Uterus (tissue), 3 donors: ENCODE measurements at regions not wholly inside any gene's neighbourhood (a gene's known extent, or its start where the extent isn't known, plus 50 kb on each side); places are given as distances from the start of the nearest gene placed in this dataset.

ENCODE experiments used
- DNase-seq, 2 donors: peaks; one replicate each; pipeline ENCODE4 v3.0.0-alpha.2; 2019 to 2020
- H3K27ac ChIP-seq, 2 donors: fragments of 200-600 bp; sonication (generic); 1 replicate in 1 of 2; 2 replicates in 1 of 2; pipeline ENCODE4 v1.5.1; 2016 to 2018
- H3K27me3 ChIP-seq, 2 donors: fragments of 200-600 bp; sonication (generic); one replicate each; pipeline ENCODE4 v1.5.1; 2018 to 2019; ENCODE audit warnings: control low read depth in 1 of 2
- H3K36me3 ChIP-seq, 2 donors: fragments of 200-600 bp; sonication (generic); one replicate each; pipeline ENCODE4 v1.5.1; 2019; ENCODE audit warnings: control low read depth in 1 of 2
- H3K4me1 ChIP-seq, 2 donors: fragments of 200-600 bp; sonication (generic); one replicate each; pipeline ENCODE4 v1.5.1; 2018 to 2019; ENCODE audit warnings: control low read depth in 1 of 2
- H3K4me3 ChIP-seq, 2 donors: fragments of 200-600 bp; sonication (generic); 1 replicate in 1 of 2; 2 replicates in 1 of 2; pipeline ENCODE4 v1.5.1; 2018 to 2019; ENCODE audit warnings: mild to moderate bottlenecking in 1 of 2
- H3K9me3 ChIP-seq, 2 donors: fragments of 200-600 bp; sonication (generic); one replicate each; pipeline ENCODE4 v1.5.1; 2019; ENCODE audit warnings: control low read depth in 1 of 2
- CTCF ChIP-seq, 4 experiments: fragments of 200-600 bp in 2 of 4; fragments of 450-650 bp in 2 of 4; sonication (generic) in 2 of 4; IDR thresholded peaks; one replicate each; pipeline ENCODE4 v1.5.1; 2016 to 2019; ENCODE audit warnings: antibody characterized with exemption in 4 of 4, mild to moderate bottlenecking in 2 of 4, moderate library complexity in 1 of 4
- POLR2A ChIP-seq, 2 donors: fragments of 450-650 bp; IDR thresholded peaks; one replicate each; pipeline ENCODE4 v1.6.1; 2016; ENCODE audit warnings: antibody characterized with exemption in 2 of 2, mild to moderate bottlenecking in 1 of 2, moderate library complexity in 1 of 2
- intact Hi-C: fragments of 100-400 bp; cut with DNase I; formaldehyde crosslinking; loops from one replicate; pipeline ENCODE4 v1.15.1; 2023; ENCODE audit warnings: low total_unique reads
- donor health status: DM: yes; HTN: yes; CAD: no.

GRCh38 chr12:67582844-67583243 lies 65.7 kb upstream of the DYRK2 start:
- TF ChIP-seq CTCF (IDR thresholded peaks at IDR 0.05): no peak
- TF ChIP-seq POLR2A (IDR thresholded peaks at IDR 0.05): no peak
- Histone ChIP-seq H3K9me3 (no peaks in the 10 kb centered on the region), H3K27ac (no peak overlapping the region), H3K4me3 (no peak overlapping the region), H3K36me3 (no peaks in the 10 kb centered on the region), H3K27me3 (no peaks in the 10 kb centered on the region), H3K4me1 (peaks cover 0 to 3% of the 10 kb centered on the region in 2 donors)
- intact Hi-C loops: no loop called here
- DNase-seq: no peak

GRCh38 chr12:67586951-67587350 lies 61.6 kb upstream of the DYRK2 start:
- no peak for DNase-seq
- Histone ChIP-seq H3K4me1 (peaks cover 0 to 3% of the 10 kb centered on the region in 2 donors), H3K9me3 (no peaks in the 10 kb centered on the region), H3K27me3 (no peaks in the 10 kb centered on the region), H3K36me3 (no peaks in the 10 kb centered on the region), H3K4me3 (no peak overlapping the region), H3K27ac (no peak overlapping the region)
- TF ChIP-seq POLR2A (IDR thresholded peaks at IDR 0.05) (no peak), CTCF (IDR thresholded peaks at IDR 0.05) (no peak)
- intact Hi-C loops: no loop called here

GRCh38 chr12:67589078-67589477 lies 59.5 kb upstream of the DYRK2 start:
- no peaks in the 10 kb centered on the region for H3K27me3 ChIP-seq
- no peak for DNase-seq
- no peak overlapping the region for H3K27ac ChIP-seq
- TF ChIP-seq POLR2A (IDR thresholded peaks at IDR 0.05): no peak
- TF ChIP-seq CTCF (IDR thresholded peaks at IDR 0.05): no peak
- H3K4me3 ChIP-seq: no peak overlapping the region
- no peaks in the 10 kb centered on the region for H3K4me1 ChIP-seq
- intact Hi-C loops: no loop called here
- no peaks in the 10 kb centered on the region for H3K9me3 ChIP-seq
- H3K36me3 ChIP-seq: no peaks in the 10 kb centered on the region

GRCh38 chr12:67590149-67590790 lies 58.3 kb upstream of the DYRK2 start:
- H3K9me3 ChIP-seq: no peaks in the 10 kb centered on the region
- TF ChIP-seq POLR2A (IDR thresholded peaks at IDR 0.05): no peak
- TF ChIP-seq CTCF (IDR thresholded peaks at IDR 0.05): no peak
- no peaks in the 10 kb centered on the region for H3K27me3 ChIP-seq
- H3K4me3 ChIP-seq: no peak overlapping the region
- no peaks in the 10 kb centered on the region for H3K36me3 ChIP-seq
- H3K27ac ChIP-seq: no peak overlapping the region
- intact Hi-C loops: no loop called here
- H3K4me1 ChIP-seq: no peaks in the 10 kb centered on the region
- no peak for DNase-seq

GRCh38 chr12:67592228-67593011 lies 56.1 kb upstream of the DYRK2 start:
- DNase-seq: peak in 1 of 2 donors; percentile 14
- Histone ChIP-seq H3K4me3 (no peak overlapping the region), H3K27me3 (no peaks in the 10 kb centered on the region), H3K4me1 (no peaks in the 10 kb centered on the region), H3K36me3 (no peaks in the 10 kb centered on the region), H3K27ac (peak overlapping the region in 1 of 2 donors; percentile 7), H3K9me3 (no peaks in the 10 kb centered on the region)
- TF ChIP-seq POLR2A (IDR thresholded peaks at IDR 0.05) (no peak), CTCF (IDR thresholded peaks at IDR 0.05) (no peak)
- intact Hi-C loops: no loop called here
